Mesenchymal stem cell (in vitro differentiated cells and primary cell): ENCODE measurements at regions not wholly inside any gene's neighbourhood (a gene's known extent, or its start where the extent isn't known, plus 50 kb on each side); places are given as distances from the start of the nearest gene placed in this dataset. TPM values are rescaled to one million over a fixed set of nuclear protein-coding genes. Genes with fewer than 3 reads are reported as not detected.
A peak's percentile ranks its signal among the peaks of the same experiment; 100 is the strongest.

Experiments used
- DNase-seq: peaks from one replicate; pipeline ENCODE4 v3.0.0-alpha.2; 2013
- H2AFZ ChIP-seq: one replicate; pipeline ENCODE4 v1.6.1; 2013; ENCODE audit warnings: low read depth, mild to moderate bottlenecking, control low read depth, inconsistent platforms, low read length, moderate library complexity
- H2AK5ac ChIP-seq: 2 replicates; pipeline ENCODE4 v1.6.1; 2013; ENCODE audit warnings: low read length, moderate library complexity, mild to moderate bottlenecking, inconsistent platforms; ENCODE audit not compliant: severe bottlenecking
- H2BK120ac ChIP-seq: one replicate; pipeline ENCODE4 v1.6.1; 2013; ENCODE audit warnings: low read depth, mild to moderate bottlenecking, inconsistent platforms, low read length, moderate library complexity
- H2BK12ac ChIP-seq, 2 experiments: one replicate each; pipeline ENCODE4 v1.6.1; 2013; ENCODE audit warnings: inconsistent platforms in 2 of 2, low read length in 2 of 2, mild to moderate bottlenecking in 2 of 2, moderate library complexity in 2 of 2, control low read depth in 1 of 2
- H2BK15ac ChIP-seq: one replicate; pipeline ENCODE4 v1.6.1; 2013; ENCODE audit warnings: mild to moderate bottlenecking, low read depth, inconsistent platforms; ENCODE audit not compliant: poor library complexity, severe bottlenecking
- H2BK5ac ChIP-seq: 2 replicates; pipeline ENCODE4 v1.6.1; 2013; ENCODE audit warnings: low read depth, mild to moderate bottlenecking, low read length, control low read depth, inconsistent platforms; ENCODE audit not compliant: poor library complexity, severe bottlenecking
- H3K14ac ChIP-seq, 2 experiments: one replicate each; pipeline ENCODE4 v1.6.1; 2013; ENCODE audit warnings: inconsistent platforms in 2 of 2, low read length in 2 of 2, control low read depth in 1 of 2, mild to moderate bottlenecking in 1 of 2, moderate library complexity in 1 of 2
- H3K18ac ChIP-seq, 2 experiments: one replicate each; pipeline ENCODE4 v1.6.1; 2013; ENCODE audit warnings: inconsistent platforms in 2 of 2, low read length in 2 of 2, control low read depth in 1 of 2, low read depth in 1 of 2, mild to moderate bottlenecking in 1 of 2
- H3K23ac ChIP-seq, 2 experiments: one replicate each; pipeline ENCODE4 v1.6.1; 2013; ENCODE audit warnings: inconsistent platforms in 2 of 2, low read length in 2 of 2, mild to moderate bottlenecking in 2 of 2, moderate library complexity in 2 of 2, control low read depth in 1 of 2
- H3K27ac ChIP-seq: 2 replicates; pipeline ENCODE4 v1.5.1; 2013; ENCODE audit warnings: mild to moderate bottlenecking, moderate library complexity, low read length, control low read depth, inconsistent platforms; ENCODE audit not compliant: poor library complexity, severe bottlenecking
- H3K27me3 ChIP-seq, 2 experiments: 2 replicates each; pipeline versions ENCODE4 v1.6.1 to v1.7.0; 2013; ENCODE audit warnings: low read length in 2 of 2, mild to moderate bottlenecking in 2 of 2, moderate library complexity in 2 of 2, control low read depth in 1 of 2, inconsistent platforms in 1 of 2; ENCODE audit not compliant: control insufficient read depth in 1 of 2, insufficient read depth in 1 of 2
- H3K36me3 ChIP-seq, 2 experiments: 2 replicates each; pipeline versions ENCODE4 v1.6.1 to v1.7.0; 2013; ENCODE audit warnings: low read length in 2 of 2, control low read depth in 1 of 2, inconsistent platforms in 1 of 2, low read depth in 1 of 2, mild to moderate bottlenecking in 1 of 2; ENCODE audit not compliant: insufficient read depth in 2 of 2, control insufficient read depth in 1 of 2
- H3K4ac ChIP-seq, 2 experiments: one replicate each; pipeline ENCODE4 v1.6.1; 2013; ENCODE audit warnings: inconsistent platforms in 2 of 2, low read length in 2 of 2, mild to moderate bottlenecking in 2 of 2, moderate library complexity in 2 of 2, control low read depth in 1 of 2, low read depth in 1 of 2
- H3K4me1 ChIP-seq: 2 replicates; pipeline ENCODE4 v1.6.1; 2013; ENCODE audit warnings: low read depth, low read length, control low read depth; ENCODE audit not compliant: control insufficient read depth, insufficient read depth
- H3K4me2 ChIP-seq: 2 replicates; pipeline ENCODE4 v1.6.1; 2013; ENCODE audit warnings: low read length, mild to moderate bottlenecking, inconsistent platforms; ENCODE audit not compliant: poor library complexity, severe bottlenecking
- H3K4me3 ChIP-seq, 2 experiments: 2 replicates each; pipeline versions ENCODE4 v1.5.1 to v1.7.0; 2013; ENCODE audit warnings: low read length in 2 of 2, mild to moderate bottlenecking in 2 of 2, control low read depth in 1 of 2, low read depth in 1 of 2; ENCODE audit not compliant: insufficient read depth in 1 of 2
- H3K79me1 ChIP-seq: replicated peaks from 2 replicates; pipeline ENCODE4 v1.6.1; 2013; ENCODE audit warnings: mild to moderate bottlenecking, control low read depth, low read length, inconsistent platforms; ENCODE audit not compliant: poor library complexity, severe bottlenecking
- H3K9ac ChIP-seq: 2 replicates; pipeline ENCODE4 v1.7.0; 2013; ENCODE audit warnings: mild to moderate bottlenecking, low read length, moderate library complexity
- H3K9me3 ChIP-seq: 2 replicates; pipeline ENCODE4 v1.7.0; 2013; ENCODE audit warnings: mild to moderate bottlenecking, low read length; ENCODE audit not compliant: control insufficient read depth
- H4K8ac ChIP-seq: one replicate; pipeline ENCODE4 v1.6.1; 2013; ENCODE audit warnings: inconsistent platforms, mild to moderate bottlenecking, low read length, moderate library complexity
- H4K91ac ChIP-seq: one replicate; pipeline ENCODE4 v1.6.1; 2013; ENCODE audit warnings: mild to moderate bottlenecking, low read length, inconsistent platforms
- WGBS: methylation state at CpG from one replicate; pipeline ENCODE4 v1.1.7; 2013; ENCODE audit warnings: mixed read lengths; 5-methylcytosine and 5-hydroxymethylcytosine counted together
- small RNA-seq: library from polyadenylated mRNA; stranded (forward); fragments of <200 nt; extraction: miRNeasy Mini kit (QIAGEN cat#:217004); gene quantifications from one replicate; pipeline ENCODE3, GENCODE V24; 2013; ENCODE audit warnings: low read depth

DNA sequence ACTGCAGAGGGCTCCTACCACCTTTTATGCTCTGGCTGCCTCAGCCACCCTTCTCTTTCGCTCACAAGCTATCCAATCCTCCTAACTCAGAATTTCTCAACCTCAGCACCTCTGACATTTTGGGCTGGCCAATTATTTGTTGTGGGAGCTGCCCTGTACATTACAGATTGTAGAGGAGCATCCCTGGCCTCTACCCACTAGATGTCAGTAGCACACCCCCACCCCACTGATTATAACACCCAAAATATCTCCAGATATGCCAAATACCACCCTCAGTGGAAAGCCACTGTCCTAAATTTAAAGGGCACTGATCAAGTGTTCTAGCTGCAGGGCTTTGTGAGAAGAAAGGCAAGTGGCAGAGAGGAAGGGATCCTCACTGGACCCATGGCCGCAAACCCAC lies 443.1 kb downstream of the SOX6 start:
- peak overlapping the region; percentile 70 for H4K91ac ChIP-seq
- DNase-seq = no peak
- H3K4me2 ChIP-seq = no peak overlapping the region
- H4K8ac ChIP-seq = no peak overlapping the region
- H3K27me3 ChIP-seq = peaks cover 6 to 40% of the 10 kb centered on the region in 2 experiments
- H2BK5ac ChIP-seq = no peak overlapping the region
- WGBS = 100% methylated on average over 1 of the region's 2 CpGs
- H3K9me3 ChIP-seq = no peaks in the 10 kb centered on the region
- no peak overlapping the region for H2AK5ac ChIP-seq
- H3K9ac ChIP-seq = no peak overlapping the region
- H3K14ac ChIP-seq = no peak overlapping the region
- H3K4ac ChIP-seq = no peak overlapping the region
- no peak overlapping the region for H2BK15ac ChIP-seq
- H2BK12ac ChIP-seq = no peak overlapping the region
- no peak overlapping the region for H3K23ac ChIP-seq
- H2BK120ac ChIP-seq = no peak overlapping the region
- no peak overlapping the region for H3K4me3 ChIP-seq
- H3K18ac ChIP-seq = peak overlapping the region in 1 of 2 experiments; percentile 33
- H3K79me1 ChIP-seq = no peaks in the 10 kb centered on the region
- no peaks in the 10 kb centered on the region for H3K36me3 ChIP-seq
- no peak overlapping the region for H3K27ac ChIP-seq
- no peak overlapping the region for H2AFZ ChIP-seq
- H3K4me1 ChIP-seq = no peaks in the 10 kb centered on the region

Small RNA genes lying in the stretch of these regions (small RNA-seq; reads per million reads assigned to genes)
- not detected for gene RF00324
